ENCODE measurements at regions not wholly inside any gene's neighbourhood (a gene's known extent, or its start where the extent isn't known, plus 50 kb on each side); places are given as distances from the start of the nearest gene placed in this dataset.

DNA sequence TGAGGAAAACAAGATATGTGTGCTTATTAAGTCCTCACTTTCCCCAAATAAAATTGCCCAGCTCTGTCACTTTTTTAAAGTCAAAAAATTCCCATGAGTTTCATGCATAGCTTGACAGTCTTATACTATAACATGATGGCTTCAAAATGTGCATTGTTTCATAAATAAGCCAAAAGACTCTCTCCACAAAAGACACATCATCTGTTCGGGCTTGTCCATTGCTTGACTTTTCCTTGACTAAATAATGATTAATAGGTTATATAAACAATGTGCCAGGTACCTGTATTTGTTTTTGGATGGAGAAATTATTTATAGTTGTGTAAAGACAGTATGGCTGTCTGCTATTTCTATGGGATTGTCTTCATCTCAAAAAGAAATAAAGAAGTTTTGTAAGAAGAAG is 329.2 kb upstream of the KLF3 start:
- TF ChIP-seq GATA2 (IDR thresholded peaks at IDR 0.05; ENCODE audit: low read depth, low read length) = no peak
- no peak for TF ChIP-seq GATA3 (IDR thresholded peaks at IDR 0.05; ENCODE audit: low read depth, low read length)

DNA sequence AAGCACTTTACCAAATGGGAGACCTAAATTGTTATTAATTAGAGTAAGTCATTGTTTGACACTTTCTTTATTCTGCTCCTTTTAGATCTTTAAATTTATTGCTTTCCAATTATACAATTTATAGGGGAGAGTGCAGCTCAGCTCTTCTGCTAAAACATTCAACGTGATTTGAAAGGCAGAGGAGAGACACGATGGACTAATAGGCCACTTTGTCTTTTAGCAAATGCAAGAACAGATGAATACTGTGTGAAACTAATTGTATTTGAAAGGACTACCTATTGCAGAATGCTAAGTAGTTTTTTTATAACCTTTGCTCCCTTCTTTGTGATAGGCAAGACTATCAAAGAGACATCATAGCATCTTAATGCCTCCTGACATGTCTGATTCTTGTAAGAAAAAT is 320.4 kb upstream of the KLF3 start:
- TF ChIP-seq GATA3 (IDR thresholded peaks at IDR 0.05; ENCODE audit: low read depth, low read length) (no peak), GATA2 (IDR thresholded peaks at IDR 0.05; ENCODE audit: low read depth, low read length) (no peak)

DNA sequence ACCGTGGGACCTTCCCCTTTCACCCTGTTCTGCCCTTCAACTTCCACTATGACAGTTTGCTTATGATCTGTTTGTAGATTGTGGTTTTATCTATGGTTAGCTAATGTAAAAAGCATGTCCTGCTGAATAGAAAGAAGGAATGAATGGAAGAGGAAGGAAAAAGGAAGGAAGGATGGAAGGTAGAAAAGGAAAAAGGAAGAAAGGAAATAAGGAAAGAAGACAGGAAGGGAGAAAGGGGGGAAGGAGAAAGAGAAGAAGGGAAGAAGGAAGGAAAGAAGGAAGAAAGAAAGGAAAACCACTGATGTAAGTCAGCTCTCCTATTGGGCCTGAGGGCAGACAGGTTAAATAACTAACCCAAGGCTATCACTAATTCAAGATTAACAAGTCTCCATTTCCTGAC is 319.1 kb upstream of the KLF3 start:
- TF ChIP-seq GATA3 (IDR thresholded peaks at IDR 0.05; ENCODE audit: low read depth, low read length) (no peak), GATA2 (IDR thresholded peaks at IDR 0.05; ENCODE audit: low read depth, low read length) (no peak)

DNA sequence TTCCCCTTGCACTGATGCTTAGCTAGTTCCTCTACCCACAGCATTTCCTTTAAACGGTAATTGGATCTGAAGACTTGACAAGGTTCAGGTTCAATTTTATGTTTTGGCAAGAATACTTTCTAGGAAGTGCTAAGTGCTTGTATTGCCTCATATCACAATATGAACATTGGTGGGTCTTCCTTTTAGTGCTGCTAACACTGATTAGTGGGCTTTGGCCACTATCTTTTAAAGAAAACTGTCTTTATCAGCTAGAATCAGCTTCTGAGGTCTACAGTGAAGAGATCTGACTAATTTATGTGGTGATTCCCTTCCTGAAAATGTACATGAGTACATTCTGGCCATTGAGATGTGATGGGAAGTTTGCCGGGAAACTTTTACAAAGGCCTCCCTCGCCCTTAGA is 316.7 kb upstream of the KLF3 start:
- TF ChIP-seq GATA3 (IDR thresholded peaks at IDR 0.05; ENCODE audit: low read depth, low read length) = no peak
- TF ChIP-seq GATA2 (IDR thresholded peaks at IDR 0.05; ENCODE audit: low read depth, low read length) = no peak

DNA sequence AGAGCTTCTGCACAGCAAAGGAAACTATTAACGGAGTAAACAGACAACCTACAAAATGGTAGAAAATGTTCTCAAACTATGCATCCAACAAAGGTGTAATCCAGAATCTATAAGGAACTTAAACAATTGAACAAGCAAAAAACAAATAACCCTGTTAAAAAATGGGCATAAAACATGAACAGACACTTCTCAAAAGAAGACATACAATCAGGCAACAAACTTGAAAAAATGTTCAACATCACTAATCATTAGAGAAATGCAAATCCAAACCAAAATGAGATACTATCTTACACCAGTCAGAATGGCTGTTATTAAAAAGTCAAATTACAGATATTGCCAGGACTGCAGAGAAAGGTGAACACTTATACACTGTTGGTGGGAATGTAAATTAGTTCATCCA is 309.6 kb upstream of the KLF3 start:
- TF ChIP-seq GATA3 (IDR thresholded peaks at IDR 0.05; ENCODE audit: low read depth, low read length) (no peak), GATA2 (IDR thresholded peaks at IDR 0.05; ENCODE audit: low read depth, low read length) (no peak)

DNA sequence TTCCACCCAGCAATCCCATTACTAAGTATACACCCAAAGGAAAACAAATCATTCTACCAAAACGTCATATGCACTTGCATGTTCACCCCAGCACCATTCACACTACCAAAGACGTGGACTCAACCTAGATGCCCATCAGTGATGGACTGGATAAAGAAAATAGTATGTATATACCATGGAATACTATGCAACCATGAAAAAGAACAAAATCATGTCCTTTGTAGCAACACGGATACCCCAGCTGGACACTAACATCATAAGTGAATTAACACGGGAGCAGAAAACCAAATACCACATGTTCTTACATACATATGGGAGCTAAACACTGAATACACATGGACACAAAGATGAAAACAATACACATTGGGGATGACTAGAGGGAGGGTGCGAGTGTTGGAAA is 309.1 kb upstream of the KLF3 start:
- TF ChIP-seq GATA2 (IDR thresholded peaks at IDR 0.05; ENCODE audit: low read depth, low read length) = no peak
- no peak for TF ChIP-seq GATA3 (IDR thresholded peaks at IDR 0.05; ENCODE audit: low read depth, low read length)

DNA sequence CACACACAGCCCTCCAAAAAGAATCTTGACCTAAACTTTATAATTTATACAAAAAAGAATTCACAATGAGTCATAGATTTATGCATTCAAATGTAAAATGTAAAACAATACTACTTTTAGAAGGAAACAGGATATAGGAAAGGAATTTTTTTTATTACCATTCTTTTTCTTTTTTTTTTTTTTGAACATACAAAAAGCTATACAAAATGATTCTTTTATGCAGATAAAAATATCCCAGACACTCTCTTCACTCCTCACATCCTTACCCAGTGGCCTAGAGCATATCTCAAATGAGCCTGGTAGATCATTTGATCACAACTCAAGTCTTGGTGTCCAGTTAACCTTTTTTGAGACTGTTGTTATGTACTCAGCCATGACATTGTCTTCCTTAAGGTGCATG is 307.3 kb upstream of the KLF3 start:
- TF ChIP-seq GATA3 (IDR thresholded peaks at IDR 0.05; ENCODE audit: low read depth, low read length) = no peak
- TF ChIP-seq GATA2 (IDR thresholded peaks at IDR 0.05; ENCODE audit: low read depth, low read length) = no peak

DNA sequence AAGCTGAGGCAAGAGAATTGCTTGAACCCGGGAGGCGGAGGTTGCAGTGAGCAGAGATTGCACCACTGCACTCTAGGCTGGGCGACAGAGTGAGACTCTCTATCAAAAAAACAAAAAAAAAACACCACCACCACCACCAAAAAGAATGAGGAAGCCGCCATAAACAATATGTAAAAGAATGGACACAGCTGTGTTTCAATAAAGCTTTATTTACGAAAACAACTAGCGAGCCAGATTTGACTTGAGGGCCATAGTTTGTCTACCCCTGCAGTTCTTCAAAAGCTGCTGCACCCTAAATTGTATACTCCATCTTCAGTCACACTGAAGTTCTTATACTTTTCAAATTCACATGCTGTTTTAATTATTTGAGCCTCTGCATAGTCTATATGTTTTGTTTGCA is 306.5 kb upstream of the KLF3 start:
- TF ChIP-seq GATA2 (IDR thresholded peaks at IDR 0.05; ENCODE audit: low read depth, low read length) = no peak
- TF ChIP-seq GATA3 (IDR thresholded peaks at IDR 0.05; ENCODE audit: low read depth, low read length) = no peak

DNA sequence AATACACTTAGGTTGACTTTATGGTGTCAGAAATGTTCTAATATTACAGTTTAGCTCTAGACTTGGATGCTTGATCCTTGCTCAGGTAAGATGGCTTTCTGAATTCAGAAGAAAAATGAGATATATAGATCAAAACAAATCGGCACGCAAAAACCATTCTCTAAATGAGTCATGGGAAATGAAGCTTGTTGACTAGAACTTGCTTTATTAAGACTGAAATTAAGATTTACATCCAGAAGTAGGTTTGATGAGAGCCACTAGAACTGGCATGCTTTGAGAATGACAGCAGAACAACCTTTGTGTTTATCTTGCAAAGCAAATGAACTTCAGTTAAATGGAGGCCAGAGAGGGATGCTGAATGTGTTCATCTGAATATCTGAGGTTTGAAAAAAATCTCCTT is 304.9 kb upstream of the KLF3 start:
- TF ChIP-seq GATA2 (IDR thresholded peaks at IDR 0.05; ENCODE audit: low read depth, low read length) = no peak
- no peak for TF ChIP-seq GATA3 (IDR thresholded peaks at IDR 0.05; ENCODE audit: low read depth, low read length)

DNA sequence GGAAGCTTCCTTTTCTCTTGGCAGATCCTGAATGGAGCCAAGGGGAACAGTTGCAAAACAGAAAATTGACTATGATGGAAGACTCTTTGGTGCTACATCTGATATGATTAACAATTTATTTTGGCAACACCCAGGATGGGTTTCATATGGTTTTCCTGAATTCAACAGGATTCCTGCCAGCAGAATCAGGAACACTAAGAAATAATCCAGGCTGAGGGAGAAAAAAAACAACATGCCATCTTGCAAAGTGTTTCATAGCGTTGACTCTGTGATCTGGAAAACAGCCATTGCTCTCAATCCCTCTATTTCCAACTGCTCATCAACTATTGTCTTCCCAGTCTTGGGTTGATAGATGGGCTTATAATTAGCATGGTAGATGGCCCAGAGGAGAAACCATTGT is 303.8 kb upstream of the KLF3 start:
- no peak for TF ChIP-seq GATA2 (IDR thresholded peaks at IDR 0.05; ENCODE audit: low read depth, low read length)
- TF ChIP-seq GATA3 (IDR thresholded peaks at IDR 0.05; ENCODE audit: low read depth, low read length) = no peak

DNA sequence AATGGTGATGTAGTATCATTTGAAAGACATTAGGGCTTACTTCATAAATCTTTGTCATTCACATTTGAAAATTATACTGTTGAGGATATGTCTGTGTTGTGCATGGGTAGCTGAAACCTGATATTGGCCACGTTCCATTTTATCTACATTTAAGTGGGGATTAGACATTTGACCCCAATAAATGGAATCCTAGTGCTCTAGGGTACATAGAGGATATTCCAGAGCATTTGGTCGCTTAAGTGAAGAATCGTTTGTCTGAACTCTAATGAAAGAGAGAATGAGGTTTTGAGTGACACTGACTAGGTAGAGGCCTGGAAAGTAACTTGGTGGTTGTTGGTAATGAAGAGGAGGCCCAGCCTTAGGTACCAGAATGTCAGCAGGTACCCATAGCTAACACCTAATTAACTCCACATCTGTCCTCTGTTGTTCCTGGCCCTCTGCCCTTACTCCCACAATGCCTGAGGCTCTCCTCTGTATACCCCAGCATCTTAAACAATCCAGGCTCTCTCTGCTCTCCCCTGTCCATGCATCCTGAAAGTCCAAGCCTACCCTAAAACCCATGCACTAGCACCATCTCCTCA is 299.5 kb upstream of the KLF3 start:
- no peak for TF ChIP-seq GATA3 (IDR thresholded peaks at IDR 0.05; ENCODE audit: low read depth, low read length)
- no peak for TF ChIP-seq GATA2 (IDR thresholded peaks at IDR 0.05; ENCODE audit: low read depth, low read length)

DNA sequence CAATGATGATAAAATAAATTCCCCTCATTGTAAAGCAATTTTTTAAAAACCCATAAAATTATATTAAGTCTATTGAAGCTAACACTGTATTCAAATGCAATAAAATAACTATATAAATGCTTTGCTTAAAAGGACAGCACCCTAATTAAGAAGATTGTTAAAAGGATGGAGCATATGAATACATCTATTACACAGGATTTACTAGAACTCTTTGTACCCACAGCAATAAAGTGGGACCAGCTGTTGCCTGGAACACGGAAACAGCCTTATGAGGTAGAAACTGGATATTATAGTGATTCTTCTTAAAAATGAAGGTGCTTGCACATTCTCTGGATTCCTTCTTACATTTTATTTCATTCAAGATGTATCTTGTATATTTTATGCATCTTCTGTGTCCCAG is 298.7 kb upstream of the KLF3 start:
- no peak for TF ChIP-seq GATA2 (IDR thresholded peaks at IDR 0.05; ENCODE audit: low read depth, low read length)
- no peak for TF ChIP-seq GATA3 (IDR thresholded peaks at IDR 0.05; ENCODE audit: low read depth, low read length)

DNA sequence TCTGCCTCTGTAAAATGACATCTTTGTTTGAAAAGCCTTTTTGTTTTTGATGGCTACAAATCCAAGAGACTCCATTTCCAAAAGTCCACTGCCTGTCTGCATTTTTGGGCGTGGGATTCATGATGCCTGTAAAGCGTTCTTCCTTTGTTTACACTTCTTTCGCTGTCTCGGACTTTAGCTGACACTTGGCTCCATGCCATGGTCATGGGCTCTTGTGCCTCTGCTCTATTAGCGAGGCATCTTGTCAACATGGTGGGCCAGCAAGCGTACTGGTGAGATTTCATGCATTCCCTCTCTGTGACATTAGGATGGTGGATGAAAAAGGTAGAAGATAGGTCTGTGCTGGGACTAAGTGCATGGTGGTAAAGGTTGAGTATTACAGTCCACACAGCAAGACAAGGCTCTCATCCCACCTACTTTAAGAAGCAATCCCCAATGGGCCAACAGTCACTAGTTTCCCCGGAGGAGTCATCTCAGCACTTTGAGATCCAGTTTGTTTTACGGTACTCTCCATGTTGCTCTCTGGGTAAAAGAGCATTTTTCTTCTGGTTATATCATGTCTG is 298.2 kb upstream of the KLF3 start:
- TF ChIP-seq GATA2 (IDR thresholded peaks at IDR 0.05; ENCODE audit: low read depth, low read length) (no peak), GATA3 (IDR thresholded peaks at IDR 0.05; ENCODE audit: low read depth, low read length) (no peak)

DNA sequence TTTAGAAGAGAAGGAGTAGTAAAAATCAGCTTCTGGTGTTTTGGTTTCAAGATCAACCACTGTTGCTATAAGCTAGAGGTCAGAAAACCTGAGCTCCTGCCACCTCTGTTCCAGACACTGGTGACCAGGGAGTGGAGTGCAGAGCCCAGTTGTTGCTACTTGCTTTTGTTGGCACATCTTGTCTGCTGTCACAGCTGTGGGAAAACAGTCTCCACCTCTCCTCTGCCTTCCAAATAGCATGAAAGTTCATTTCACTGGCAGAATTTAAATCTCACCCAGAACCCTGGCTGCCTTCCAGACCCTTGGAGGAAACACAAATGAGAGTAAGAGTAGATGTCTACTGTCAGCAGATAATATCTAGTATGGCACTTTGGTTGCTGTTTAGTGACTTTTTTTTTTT is 297.5 kb upstream of the KLF3 start:
- TF ChIP-seq GATA2 (IDR thresholded peaks at IDR 0.05; ENCODE audit: low read depth, low read length) (no peak), GATA3 (IDR thresholded peaks at IDR 0.05; ENCODE audit: low read depth, low read length) (no peak)

DNA sequence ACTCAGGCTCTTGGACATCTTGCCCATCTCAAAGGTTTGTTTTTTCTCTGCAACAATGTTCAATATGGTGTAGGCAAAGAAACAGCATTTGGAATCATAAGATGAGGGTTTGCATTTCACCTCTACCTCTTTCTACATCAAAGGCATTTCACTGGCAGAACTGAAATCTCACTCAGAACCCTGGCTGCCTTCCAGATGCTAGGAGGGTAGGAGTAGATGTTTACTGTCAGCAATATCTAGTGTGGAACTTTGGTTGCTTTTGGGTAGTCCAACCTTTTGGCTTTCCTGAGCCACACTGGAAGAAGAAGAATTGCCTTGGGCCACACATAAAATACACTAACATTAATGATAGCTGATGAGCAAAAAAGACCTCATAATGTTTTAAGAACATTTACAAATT is 297.0 kb upstream of the KLF3 start:
- TF ChIP-seq GATA2 (IDR thresholded peaks at IDR 0.05; ENCODE audit: low read depth, low read length) = no peak
- TF ChIP-seq GATA3 (IDR thresholded peaks at IDR 0.05; ENCODE audit: low read depth, low read length) = no peak

DNA sequence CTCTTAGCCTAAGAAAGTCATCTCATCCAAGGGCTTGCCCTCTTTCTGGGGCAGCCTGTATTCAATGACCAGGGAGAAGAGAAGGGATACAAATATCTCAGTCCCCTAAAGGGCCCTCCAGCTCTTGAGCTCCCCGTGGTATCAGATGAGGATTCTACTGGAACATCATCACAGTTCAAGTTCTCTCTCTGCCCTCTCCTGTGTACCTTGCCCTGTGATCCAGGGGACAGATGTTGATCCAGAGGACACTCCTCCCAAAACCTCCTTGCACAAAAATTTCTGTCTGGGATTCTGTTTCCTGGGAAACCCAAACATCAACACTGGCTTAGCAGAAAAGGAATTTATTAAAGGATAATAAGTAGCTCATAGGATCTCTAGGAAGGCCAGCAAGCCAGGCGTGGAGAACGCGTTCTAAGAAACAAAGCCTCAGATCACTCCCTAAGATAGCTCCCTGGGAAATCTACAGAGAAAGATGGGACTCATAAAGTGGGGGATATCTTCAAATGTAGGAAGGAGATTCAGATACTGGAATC is 296.3 kb upstream of the KLF3 start:
- no peak for TF ChIP-seq GATA3 (IDR thresholded peaks at IDR 0.05; ENCODE audit: low read depth, low read length)
- TF ChIP-seq GATA2 (IDR thresholded peaks at IDR 0.05; ENCODE audit: low read depth, low read length) = no peak

All from SH-SY5Y (cell line).